WTC11 (cell line): ENCODE measurements at regions not wholly inside any gene's neighbourhood (a gene's known extent, or its start where the extent isn't known, plus 50 kb on each side); places are given as distances from the start of the nearest gene placed in this dataset.

Source experiments
- NR3C1 ChIP-seq: sonication (generic); formaldehyde crosslinking; conservative IDR thresholded peaks from 2 replicates; pipeline ENCODE4 v1.8.1; 2023; ENCODE audit warnings: low read depth, mild to moderate bottlenecking, missing genetic modification reagents
- TF ChIP-seq, protein P1 (sequence below): fragments of 200-600 bp; IDR thresholded peaks from 2 replicates; pipeline ENCODE4 v1.8.0; 2022; ENCODE audit warnings: antibody characterized with exemption
- TF ChIP-seq, protein P2 (sequence below): fragments of 250-450 bp; sonication (Bioruptor Pico); IDR thresholded peaks from 2 replicates; pipeline ENCODE4 v2.1.2; 2022; ENCODE audit warnings: mild to moderate bottlenecking, moderate library complexity

DNA sequence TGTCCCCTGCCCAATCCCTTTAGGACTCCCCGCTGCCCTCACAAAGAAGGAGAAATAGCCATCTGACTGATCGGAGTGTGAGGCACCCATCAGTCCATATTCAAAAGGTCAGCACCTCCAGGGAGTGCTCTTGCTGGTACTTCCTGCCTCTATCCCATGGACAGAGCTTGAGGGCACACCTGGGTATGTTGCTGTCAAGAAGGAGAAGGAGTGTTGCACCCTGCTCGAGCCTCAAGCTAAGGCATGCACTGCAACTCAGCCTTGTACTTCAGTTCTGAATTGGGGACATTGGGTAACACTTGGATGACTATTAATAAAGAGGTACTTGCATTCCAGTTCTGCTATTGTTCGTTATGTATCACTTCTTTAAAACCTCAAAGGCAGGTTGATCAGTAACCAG is 190.3 kb upstream of the ZC3H12A start:
- no peak for TF ChIP-seq NR3C1 (CRISPR knock-in tag)
- TF ChIP-seq, protein P1, sequence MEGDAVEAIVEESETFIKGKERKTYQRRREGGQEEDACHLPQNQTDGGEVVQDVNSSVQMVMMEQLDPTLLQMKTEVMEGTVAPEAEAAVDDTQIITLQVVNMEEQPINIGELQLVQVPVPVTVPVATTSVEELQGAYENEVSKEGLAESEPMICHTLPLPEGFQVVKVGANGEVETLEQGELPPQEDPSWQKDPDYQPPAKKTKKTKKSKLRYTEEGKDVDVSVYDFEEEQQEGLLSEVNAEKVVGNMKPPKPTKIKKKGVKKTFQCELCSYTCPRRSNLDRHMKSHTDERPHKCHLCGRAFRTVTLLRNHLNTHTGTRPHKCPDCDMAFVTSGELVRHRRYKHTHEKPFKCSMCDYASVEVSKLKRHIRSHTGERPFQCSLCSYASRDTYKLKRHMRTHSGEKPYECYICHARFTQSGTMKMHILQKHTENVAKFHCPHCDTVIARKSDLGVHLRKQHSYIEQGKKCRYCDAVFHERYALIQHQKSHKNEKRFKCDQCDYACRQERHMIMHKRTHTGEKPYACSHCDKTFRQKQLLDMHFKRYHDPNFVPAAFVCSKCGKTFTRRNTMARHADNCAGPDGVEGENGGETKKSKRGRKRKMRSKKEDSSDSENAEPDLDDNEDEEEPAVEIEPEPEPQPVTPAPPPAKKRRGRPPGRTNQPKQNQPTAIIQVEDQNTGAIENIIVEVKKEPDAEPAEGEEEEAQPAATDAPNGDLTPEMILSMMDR: no peak
- TF ChIP-seq, protein P2, sequence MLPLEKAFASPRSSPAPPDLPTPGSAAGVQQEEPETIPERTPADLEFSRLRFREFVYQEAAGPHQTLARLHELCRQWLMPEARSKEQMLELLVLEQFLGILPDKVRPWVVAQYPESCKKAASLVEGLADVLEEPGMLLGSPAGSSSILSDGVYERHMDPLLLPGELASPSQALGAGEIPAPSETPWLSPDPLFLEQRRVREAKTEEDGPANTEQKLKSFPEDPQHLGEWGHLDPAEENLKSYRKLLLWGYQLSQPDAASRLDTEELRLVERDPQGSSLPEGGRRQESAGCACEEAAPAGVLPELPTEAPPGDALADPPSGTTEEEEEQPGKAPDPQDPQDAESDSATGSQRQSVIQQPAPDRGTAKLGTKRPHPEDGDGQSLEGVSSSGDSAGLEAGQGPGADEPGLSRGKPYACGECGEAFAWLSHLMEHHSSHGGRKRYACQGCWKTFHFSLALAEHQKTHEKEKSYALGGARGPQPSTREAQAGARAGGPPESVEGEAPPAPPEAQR (CRISPR knock-in tag): no peak
